Embryonic facial prominence (tissue), 1 donor: ENCODE measurements at regions not wholly inside any gene's neighbourhood (a gene's known extent, or its start where the extent isn't known, plus 50 kb on each side); places are given as distances from the start of the nearest gene placed in this dataset.
"Not testable (repeated sequence)": the region's sequence is repeated elsewhere in the genome, so short reads cannot be mapped to it uniquely, and the experiment has no call there.

ENCODE experiments used
- DNase-seq: peaks from one replicate; pipeline ENCODE4 v3.0.0-alpha.2; 2016; ENCODE audit errors: extremely low spot score

DNA sequence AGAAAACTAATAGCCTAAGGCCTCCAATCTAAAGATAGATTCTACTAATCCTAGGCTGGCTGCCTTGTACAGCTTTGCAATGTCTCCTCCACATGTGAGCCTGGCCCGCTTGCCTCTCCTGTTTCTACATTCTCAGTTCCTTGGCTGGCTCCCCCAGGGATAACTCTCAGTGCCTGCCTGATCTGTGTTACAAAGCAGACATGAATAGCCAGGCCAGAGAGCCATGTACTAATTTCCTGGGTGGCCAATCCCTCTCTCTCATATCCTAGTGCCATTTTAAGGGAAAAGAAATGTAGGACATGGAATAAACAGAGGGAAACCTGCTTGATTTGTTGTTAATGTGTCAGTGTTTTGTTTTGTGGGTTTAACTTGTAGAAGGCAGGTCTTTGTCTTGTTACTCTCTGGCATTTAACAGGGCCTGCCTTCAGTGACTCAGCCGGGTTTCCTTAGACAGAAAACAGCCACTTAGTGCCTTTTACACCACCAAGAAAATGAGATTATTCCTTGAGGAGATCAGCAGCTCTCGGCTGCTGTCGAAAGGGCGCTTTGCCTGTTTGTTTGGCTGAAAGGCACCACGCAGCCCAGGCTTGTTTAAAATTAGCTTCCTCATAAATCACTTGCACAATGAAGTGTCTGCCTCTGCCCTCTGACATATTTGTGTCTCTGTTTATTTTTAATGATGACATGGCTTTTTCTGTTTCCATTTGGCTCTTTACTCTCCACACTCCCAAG is 702.7 kb downstream of the MAFB start:
- no peak for DNase-seq

DNA sequence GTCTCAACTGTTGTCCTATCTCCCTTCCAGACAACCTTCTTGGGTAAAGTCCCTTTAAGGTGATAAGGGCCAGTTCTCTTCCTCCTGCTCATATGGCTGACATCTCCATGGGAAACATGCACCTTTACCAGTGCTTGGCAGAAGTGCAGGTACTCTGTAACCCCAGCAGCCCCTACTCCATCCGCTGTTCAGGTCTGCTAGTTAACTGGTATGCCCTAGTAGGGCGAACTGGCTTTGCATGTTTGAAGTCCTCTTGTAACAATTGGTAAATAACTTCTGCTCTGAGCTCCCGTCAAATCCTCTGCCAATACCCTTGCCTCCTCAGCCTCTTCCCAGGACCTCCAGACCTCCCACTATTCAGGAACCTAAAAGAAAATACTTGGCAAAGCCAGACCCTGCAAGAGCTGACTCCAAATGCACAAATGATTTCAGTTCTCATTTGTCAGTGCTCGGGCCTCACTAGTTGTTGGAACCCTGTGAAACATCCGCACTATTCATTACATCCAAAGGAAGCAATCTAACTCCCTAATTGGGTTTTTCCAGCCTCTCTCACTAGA is 703.7 kb downstream of the MAFB start:
- no peak for DNase-seq

DNA sequence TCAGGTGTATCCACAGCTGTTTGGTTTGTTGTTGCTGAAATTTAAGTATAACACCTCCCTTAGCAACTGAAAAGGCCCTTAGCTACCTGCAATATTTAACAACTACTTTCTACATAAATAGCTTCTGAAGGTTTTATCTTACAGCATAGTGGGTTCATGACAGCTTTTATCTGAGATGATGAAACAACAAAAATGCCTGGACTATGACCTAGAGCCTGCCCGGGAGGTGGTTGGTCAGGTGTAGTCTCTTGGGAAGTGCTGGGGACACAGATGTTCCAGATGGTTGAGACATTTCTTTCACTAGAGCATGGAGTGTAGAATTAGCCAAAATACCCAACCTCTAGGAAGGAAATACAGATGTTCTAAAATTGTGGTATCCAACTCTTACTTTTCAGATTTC is 705.4 kb downstream of the MAFB start:
- no peak for DNase-seq

DNA sequence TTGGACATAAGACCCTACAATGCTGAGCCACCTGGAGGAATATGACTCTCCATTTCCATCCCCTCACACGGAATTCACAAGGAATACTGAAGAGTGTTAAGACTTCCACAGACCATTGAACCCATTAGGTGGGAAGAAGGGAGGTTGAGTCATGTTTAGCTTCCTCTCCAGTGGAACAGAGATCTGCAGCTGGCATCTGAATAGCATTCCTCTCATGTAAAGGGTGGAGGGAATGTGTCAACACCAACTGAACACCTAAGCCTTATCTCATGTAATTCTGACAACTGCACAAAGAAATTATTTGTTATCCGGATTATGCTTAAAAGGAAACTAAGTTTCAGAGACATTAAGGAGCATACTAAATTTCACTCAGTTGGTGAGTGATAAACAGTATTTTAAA is 705.9 kb downstream of the MAFB start:
- DNase-seq, result no peak

DNA sequence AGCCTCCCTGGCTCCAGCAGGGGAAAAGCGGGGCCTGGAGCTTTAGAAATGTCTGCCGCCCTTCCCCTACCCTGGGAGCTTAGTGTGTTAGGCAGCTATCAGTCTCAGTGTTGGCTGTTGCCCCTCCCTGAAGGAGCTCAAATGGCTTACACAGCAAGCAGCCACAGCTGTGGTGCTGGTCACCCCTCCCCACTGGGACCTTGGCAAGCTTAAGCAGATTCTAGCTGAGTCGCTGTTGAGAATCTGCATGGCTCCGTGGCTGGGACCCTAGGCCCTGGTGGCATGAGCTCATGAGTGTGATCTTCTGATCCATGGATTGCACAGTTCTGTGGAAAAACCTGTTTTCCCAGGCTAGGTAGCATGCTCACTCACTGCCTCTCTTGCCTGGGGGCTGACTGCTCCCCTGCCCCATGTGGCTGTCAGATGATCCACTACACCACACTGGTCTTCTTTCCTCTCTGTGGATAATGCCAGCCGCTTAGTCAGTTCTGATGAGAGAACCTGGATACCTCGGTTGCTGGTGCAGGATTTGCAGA is 714.0 kb downstream of the MAFB start:
- DNase-seq, result no peak

DNA sequence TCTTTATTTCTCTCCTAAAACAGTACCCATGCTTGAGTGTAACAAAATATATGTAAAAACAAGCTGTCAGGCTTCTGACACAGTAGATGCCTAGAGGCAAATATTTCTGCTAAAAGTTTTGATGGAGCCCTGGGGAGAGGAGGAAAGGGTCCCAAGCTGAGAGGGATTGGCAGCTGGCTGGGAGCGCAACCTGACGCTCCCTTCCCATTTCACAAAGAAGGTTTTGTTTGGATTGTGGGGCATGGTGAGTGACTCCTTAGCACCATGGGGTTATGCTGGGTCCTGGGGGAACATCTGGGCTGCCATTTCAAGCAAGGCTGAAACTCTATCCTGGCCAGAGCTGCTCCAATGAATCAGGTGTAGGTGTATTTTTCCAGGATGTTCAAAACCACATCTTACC is 720.5 kb downstream of the MAFB start:
- DNase-seq, result no peak

DNA sequence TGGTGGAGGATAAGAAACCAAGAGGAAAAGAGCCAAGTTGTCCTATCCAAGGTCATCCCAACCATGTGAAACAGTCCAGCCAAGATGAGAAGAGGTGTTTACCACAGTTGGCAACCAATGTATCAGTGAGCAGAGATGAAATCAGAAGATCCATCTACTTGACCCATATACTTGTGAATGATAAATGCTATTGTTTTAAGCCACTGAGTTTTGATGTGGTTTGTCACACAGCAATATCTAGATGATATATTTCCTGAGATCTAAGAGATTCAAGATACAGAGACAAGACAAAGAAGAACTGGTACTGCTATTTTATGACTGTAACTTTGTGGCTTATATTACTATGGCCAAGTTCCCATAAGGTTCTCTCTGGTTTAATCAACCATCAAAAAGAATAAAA is 721.2 kb downstream of the MAFB start:
- DNase-seq, result no peak

DNA sequence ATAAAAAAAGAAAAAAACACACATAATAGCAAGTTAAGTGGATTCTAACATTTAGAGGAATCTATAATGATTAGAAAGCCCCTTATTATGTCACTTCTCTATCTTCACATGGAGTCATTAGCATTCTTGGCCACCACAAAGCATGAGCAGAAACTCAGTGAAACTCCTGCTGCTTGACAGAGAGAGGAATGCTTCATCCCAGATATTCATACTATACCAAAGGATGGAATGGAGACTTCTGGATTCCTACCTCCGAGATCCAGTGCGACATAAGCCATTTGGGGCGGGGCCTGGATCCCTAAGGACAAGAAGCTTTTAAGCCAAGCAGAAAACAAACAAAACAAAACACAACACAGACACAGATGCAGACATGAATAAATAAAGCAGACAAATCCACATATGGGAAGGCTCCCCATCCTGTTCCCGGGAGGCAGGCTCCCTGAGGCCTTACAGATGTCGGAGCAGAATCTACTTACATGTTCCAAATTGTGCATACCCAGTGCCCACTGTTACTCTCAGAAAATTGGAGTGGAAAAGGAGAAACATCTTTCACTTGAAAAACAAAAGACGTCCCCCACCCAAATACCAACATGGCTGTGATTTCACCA is 727.3 kb downstream of the MAFB start:
- DNase-seq, result no peak

DNA sequence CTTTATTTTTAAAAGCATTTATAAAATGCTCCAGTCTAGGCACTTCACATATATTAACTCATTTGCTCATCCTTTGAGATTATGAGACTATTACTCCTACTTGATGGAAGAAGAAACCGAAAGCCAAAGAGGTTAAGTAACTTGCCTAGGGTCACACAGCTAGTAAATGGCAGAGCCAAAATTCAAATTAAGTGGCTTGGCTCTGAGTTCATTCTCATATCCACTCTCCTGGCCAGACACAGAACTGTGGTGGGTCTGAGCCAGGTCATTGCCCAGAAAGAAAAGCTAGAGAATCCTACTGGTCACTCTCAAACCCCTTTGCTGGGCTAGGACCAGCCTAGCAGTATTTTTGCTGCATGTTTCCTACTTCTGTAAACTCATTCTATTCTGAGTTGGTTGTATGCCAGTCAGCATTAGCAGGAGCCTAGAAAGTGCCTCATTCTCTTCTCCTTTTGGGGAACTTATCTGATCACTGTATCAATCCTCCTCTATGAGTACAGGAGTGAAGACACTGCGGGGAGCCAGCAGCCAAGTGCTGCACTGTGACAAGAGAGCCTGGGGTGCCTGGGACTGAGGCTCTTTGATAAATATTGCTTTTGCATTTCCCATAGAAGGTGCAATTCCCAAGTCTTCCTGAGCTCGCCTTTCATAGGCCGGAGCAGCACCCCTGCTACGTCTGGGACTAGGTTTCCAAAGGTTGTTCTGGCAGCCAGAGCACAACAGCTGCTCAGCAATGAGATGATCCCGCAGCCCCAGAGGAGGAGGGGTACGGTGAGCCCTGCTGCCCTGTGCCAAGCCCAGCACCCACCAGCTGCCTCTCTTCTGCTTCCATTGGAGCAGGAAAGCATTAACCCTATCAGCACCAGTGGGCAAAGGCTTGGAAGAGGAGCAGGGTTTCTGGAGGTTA is 728.3 kb downstream of the MAFB start:
- no peak for DNase-seq

DNA sequence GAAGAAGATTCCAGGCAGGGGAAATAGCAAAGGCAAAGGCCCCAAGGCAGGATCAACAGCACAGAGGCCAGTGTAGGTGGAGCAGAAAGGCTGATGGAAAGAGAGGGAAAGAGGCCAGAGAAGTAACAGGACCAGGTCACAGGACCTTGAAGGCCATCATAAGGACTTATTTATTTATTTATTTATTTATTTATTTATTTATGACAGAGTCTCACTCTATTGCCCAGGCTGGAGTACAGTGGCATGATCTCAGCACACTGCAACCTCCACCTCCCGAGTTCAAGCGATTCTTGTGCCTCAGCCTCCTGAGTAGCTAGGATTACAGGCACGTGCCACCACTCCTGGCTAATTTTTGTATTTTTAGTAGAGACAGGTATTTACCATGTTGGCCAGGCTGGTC is 731.1 kb downstream of the MAFB start:
- DNase-seq, result not testable (repeated sequence)

DNA sequence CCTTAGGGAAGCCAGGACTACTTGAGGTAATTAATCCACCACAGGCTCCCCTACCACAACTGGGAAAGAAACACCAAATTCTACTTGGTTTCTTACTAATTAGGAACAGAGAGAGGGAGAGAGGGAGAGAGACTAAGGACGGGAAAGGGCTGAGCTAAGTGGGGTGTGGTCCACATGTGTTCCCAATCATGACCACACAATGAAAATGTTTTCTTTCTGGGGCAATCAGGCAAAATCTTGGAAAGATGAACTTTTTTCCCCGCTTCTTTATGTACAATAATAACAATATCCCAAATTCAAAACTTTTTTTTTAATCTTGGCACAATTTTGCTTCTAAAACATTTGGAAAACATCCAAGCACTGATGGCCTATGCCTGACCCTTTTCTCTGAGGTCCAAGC is 734.4 kb downstream of the MAFB start:
- DNase-seq, result peak; percentile 80

DNA sequence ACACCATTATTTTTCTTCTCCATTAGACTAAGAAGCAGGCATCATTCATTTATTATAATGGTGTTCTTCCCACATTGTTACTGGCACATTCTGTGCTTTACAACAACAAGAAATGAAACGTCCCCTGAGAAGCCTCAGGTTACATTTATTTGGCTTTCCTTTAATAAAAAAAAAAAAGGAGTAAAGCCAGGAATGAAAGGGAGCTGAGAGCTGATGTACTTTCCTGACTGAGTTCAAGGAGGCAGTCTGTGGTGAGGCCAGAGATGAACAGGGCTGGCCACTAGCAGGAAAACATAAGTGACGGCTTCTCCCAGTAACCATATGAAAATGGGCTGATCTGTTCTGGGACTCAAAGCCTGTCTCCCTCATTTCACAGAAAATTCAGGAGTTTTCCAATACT is 742.1 kb downstream of the MAFB start:
- DNase-seq, result no peak

DNA sequence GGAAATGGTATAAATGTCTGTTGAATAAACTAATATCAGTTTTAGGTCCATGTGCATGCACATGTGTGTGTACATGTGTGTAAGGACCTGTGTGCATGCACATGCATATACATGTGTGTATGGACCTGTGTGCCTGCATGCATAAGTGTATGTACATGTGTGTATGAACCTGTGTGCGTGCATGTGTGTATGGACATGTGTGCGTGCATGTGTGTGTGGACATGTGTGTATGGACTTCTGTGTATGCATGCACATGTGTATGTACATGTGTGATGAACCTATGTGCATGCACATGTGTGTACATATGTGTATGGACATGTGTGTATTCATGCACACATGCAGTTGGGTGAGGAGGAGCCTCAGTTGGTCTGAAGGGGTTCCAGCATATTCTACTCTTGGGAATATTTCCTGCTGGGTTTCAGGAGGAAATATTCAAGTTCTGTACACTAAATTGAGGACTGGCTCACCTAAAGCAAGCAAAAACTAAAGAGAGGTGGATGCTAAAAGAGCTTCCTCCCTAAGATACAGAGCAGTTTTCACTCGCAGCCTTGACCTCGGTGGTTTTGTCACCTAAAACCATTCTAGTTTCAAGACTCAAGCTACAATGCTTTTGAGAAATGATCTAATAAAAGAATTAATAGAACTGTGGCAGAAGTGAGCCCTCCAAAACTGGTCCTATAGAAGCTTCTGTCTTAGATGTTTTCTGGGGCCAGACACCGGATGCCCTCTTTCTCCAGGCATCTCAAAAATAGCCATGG is 742.8 kb downstream of the MAFB start:
- no peak for DNase-seq

DNA sequence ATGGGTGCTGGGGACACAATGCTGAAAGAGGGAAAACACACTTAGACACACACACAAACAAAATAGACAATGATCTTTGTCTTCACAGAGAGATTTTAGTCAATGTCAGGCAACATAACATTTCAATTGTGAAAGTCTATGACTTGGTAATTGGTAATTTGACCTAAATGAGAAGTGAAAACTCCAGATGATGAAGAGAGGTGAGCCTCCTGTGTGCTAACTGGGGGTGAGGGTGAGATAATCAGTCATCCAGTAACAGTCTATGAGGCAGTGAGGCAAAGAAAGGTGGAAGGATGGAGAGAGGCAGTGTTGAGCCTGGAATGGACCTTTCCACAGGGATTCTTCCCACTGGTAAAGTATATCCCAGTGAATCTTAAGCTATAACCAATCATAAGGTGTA is 744.2 kb downstream of the MAFB start:
- no peak for DNase-seq

DNA sequence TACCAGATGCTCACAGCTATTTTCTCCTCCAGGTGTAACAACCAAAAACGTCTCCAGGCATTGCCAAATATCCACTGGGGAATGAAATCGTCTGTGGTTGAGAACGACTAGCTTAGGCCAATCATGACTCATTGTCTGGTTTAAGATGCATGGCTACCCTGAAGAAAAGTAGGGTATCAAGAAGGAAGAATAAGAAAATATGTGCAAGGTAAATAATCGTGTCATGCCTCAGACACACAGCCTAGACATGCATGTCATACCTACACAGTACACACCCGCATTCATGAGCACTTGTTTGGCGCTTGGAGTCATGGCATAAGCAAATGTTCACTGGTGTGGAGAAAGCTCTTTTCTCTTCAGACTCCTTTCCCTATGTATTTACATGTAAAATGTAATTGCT is 745.7 kb downstream of the MAFB start:
- no peak for DNase-seq

DNA sequence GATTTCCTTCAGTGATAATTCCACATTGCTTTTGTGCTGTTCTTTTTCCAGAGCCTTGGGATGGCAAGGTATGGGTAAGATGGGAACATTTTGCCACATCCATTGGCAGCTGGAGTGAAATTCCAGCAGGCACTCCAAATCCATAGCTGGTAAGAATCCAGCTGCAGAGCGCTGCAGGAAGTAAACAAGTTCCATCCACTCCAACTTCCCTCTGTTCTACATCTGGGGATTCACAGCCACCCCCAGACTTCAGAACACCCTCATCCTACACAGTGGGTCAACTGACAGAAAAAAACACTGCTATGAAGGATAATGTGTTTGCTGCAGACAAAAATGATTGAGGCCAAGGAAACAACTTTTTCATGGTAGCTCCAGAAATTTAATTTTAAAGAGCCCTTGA is 747.8 kb downstream of the MAFB start:
- DNase-seq, result no peak

DNA sequence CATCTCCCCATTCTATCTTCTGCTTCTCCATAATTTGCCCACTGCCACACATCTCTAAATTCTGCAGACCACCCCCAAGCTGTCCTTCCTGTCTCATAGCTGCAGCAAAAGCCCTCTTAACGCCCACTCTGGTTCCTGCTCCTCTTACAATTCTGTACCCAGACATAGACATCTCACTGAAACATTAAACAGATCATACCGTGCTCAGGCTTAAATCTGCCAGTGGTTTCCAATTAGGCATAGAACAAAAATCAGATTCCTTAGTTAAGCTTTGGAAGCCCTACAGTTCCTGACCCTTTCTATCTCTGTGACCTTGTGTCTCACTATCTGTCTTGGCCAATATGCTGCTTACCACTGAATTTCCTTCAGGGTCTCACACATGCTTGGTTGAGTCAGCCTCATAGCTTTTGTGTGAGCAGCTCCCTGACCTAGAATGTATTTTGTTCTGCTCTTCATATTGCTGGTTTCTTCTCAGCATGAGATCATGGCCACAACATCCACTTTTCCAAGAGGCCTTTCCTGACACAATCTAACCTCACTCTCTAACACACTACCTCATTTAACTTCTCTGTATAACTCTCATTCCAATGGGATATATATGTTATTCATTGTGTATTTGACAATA is 749.7 kb downstream of the MAFB start:
- DNase-seq, result no peak

DNA sequence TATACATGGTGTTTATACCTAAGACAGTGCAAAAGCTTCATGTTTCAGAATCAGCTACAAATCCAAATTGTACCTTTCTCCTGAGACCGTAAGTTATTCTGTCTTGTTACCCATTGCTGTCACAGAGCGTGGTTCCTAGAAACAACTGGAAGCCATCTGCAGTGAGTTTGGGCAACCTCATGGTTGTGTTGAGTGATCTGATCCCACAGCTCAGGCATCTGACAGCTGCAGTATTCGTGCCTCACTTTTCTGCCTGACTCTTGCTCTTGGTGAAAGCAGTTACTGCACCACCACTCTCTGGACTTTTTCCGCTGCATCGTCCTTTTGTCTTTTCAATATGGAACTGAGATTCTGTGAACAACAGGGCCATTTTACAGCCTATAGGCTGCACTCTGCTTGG is 752.6 kb downstream of the MAFB start:
- no peak for DNase-seq

DNA sequence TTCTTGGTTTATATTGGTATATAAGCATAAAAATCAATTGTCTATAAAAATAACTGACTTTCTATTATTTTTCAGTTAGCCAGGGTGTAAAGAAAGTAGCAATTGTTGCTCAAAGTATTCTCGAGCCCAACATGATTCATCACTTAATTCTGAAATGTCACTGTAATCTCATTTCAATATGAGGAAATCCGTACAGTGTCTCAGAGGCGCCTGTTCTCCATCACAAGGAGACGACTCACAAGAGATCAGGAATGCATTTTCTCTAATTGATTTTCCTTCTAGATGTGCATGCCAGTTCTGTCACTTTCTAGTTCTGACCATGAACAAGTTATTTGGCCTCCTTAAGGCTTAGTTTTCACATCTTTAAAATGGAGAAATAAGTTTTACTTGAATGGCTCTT is 753.1 kb downstream of the MAFB start:
- DNase-seq, result no peak

DNA sequence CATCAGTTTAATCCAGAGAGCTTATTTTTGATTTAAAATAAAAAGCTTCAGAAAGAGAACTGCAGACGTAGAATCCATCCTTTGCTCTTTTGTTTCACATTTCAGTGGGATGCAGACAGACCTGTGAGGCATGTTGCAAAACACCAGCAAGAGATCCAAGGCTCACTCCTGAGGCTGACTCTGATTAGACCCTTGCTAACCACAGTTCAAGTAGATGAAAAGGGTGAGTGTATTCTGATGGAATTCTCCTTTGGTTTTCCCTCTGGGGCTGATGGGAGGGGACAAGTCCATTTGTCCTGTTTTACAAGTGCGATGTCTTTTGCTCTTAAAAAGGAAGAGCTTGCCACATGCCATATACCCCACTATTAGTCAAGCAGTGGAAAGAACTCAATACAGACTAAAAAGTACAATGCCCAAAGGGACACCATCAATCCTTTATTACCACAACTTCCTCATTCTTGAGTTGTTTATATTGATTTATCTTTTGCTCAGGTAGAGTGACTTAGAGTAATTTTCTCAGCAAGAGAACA is 772.7 kb downstream of the MAFB start:
- no peak for DNase-seq

DNA sequence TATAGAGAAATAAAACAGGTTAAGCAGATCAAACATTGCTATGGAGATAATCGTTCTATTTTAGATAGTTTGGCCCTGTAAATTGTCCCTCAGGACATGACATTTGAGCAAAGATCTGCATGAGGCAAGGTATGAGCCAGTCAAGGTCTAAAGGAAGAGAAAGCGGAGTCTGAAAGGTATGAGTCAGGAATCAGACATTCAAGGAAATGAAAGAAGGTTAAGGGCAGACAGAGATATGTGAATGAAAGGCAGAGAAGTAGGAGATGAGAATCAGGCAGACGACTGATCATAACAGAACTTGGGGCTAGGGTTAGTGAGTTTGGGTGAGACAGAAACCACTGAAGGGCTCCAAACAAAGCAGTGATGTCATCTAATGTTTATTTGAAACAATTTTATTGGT is 775.8 kb downstream of the MAFB start:
- DNase-seq, result no peak
